HepG2 (cell line): ENCODE measurements at regions not wholly inside any gene's neighbourhood (a gene's known extent, or its start where the extent isn't known, plus 50 kb on each side); places are given as distances from the start of the nearest gene placed in this dataset.

Source experiments
- ATAC-seq: fragments of 200-7000 bp; cut with Tn5 transposase; 3 replicates; pipeline ENCODE4 v1.9.1; 2020; ENCODE audit warnings: mild to moderate bottlenecking, moderate library complexity
- BruUV-seq: library from RNA; stranded (reverse); fragments of 400-500 nt; replicated peaks from 2 replicates; lab custom pipeline; 2021; lab: Mats Ljungman, UMichigan
- CTCF ChIA-PET: fragments of 300-600 bp; formaldehyde crosslinking; extraction: SDS; loops from one replicate; lab custom pipeline; 2021; ENCODE audit warnings: low total read pairs, inconsistent platforms, low intra/inter-chr PET ratio; lab: Yijun Ruan, JAX
- POLR2A ChIA-PET: fragments of 350-600 bp; sonication (Branson Sonifier 250); formaldehyde crosslinking; loops from one replicate; lab custom pipeline; 2020; ENCODE audit warnings: antibody characterized with exemption, inconsistent platforms; lab: Yijun Ruan, JAX
- DNase-seq: peaks from one replicate; pipeline ENCODE4 v3.0.0-alpha.2; 2015; ENCODE audit warnings: low spot score
- FAIRE-seq: peaks from 3 replicates; lab custom pipeline; 2011; peaks lifted over from hg19 to GRCh38; lab: Jason Lieb, UNC
- H2AFZ ChIP-seq: one replicate; pipeline ENCODE4 v1.6.1; 2011; ENCODE audit warnings: low read length, inconsistent platforms
- H3K27ac ChIP-seq: fragments of 300-600 bp; 3 replicates; pipeline ENCODE4 v1.8.0; 2011; ENCODE audit warnings: mixed run types, mild to moderate bottlenecking, mixed read lengths, low read length, inconsistent platforms; ENCODE audit not compliant: insufficient read depth; ENCODE audit errors: extremely low read length
- H3K27me3 ChIP-seq, 2 experiments: fragments of 200-600 bp in 1 of 2; 2 replicates in 1 of 2; 3 replicates in 1 of 2; pipeline versions ENCODE4 v1.6.0 to v1.8.0; 2011; ENCODE audit warnings: low read length in 2 of 2, mild to moderate bottlenecking in 2 of 2, moderate library complexity in 2 of 2, inconsistent platforms in 1 of 2; ENCODE audit not compliant: insufficient read depth in 2 of 2, control insufficient read depth in 1 of 2
- H3K36me3 ChIP-seq, 2 experiments: fragments of 200-600 bp in 1 of 2; replicated peaks in 1 of 2; 2 replicates in 1 of 2; 3 replicates in 1 of 2; pipeline versions ENCODE4 v1.5.1 to v1.8.0; 2011; ENCODE audit warnings: low read length in 2 of 2, inconsistent platforms in 1 of 2; ENCODE audit not compliant: insufficient read depth in 2 of 2, control insufficient read depth in 1 of 2
- H3K4me1 ChIP-seq: 2 replicates; pipeline ENCODE4 v1.5.1; 2012; ENCODE audit warnings: low read length, inconsistent platforms; ENCODE audit not compliant: insufficient read depth
- H3K4me2 ChIP-seq: 2 replicates; pipeline ENCODE4 v1.6.0; 2011; ENCODE audit warnings: low read depth, low read length, inconsistent platforms
- H3K4me3 ChIP-seq, 3 experiments: fragments of 200-600 bp in 1 of 3; sonication (generic), shearing (Covaris generic) in 1 of 3; replicated peaks in 1 of 3; 2 replicates each; pipeline ENCODE4 v1.5.1; 2011 to 2016; ENCODE audit warnings: low read length in 3 of 3, inconsistent platforms in 2 of 3, low read depth in 2 of 3, mild to moderate bottlenecking in 2 of 3, control low read depth in 1 of 3, mixed read lengths in 1 of 3; ENCODE audit not compliant: insufficient read depth in 1 of 3
- H3K79me2 ChIP-seq: one replicate; pipeline ENCODE4 v1.6.1; 2011; ENCODE audit warnings: low read length, inconsistent platforms; ENCODE audit not compliant: insufficient read depth
- H3K9ac ChIP-seq: 2 replicates; pipeline ENCODE4 v1.6.0; 2011; ENCODE audit warnings: mild to moderate bottlenecking, low read depth, low read length, inconsistent platforms; ENCODE audit not compliant: insufficient read depth
- H3K9me3 ChIP-seq: 2 replicates; pipeline ENCODE4 v1.5.1; 2012; ENCODE audit warnings: mild to moderate bottlenecking, low read length
- H4K20me1 ChIP-seq: 2 replicates; pipeline ENCODE4 v1.6.0; 2011; ENCODE audit warnings: inconsistent platforms, mild to moderate bottlenecking, low read length, moderate library complexity; ENCODE audit not compliant: insufficient read depth
- ARNT ChIP-seq: fragments of 450-650 bp; IDR thresholded peaks from 2 replicates; pipeline ENCODE4 v1.6.1; 2017
- NONO ChIP-seq, 2 experiments: fragments of 450-650 bp in 1 of 2; sonication (generic) in 1 of 2; formaldehyde crosslinking in 1 of 2; IDR thresholded peaks in 1 of 2; conservative IDR thresholded peaks in 1 of 2; 2 replicates each; pipeline versions ENCODE4 v1.6.1 to v1.8.0; 2017 to 2022; ENCODE audit warnings: mild to moderate bottlenecking in 1 of 2, missing genetic modification reagents in 1 of 2, moderate library complexity in 1 of 2
- PRMT3 ChIP-seq: sonication (generic); formaldehyde crosslinking; IDR thresholded peaks from 2 replicates; pipeline ENCODE4 v1.8.1; 2022; ENCODE audit warnings: low read depth, mild to moderate bottlenecking, moderate library complexity, missing genetic modification reagents, borderline replicate concordance
- ZFP36L1 ChIP-seq: sonication (generic); formaldehyde crosslinking; IDR thresholded peaks from 2 replicates; pipeline ENCODE4 v1.8.0; 2022; ENCODE audit warnings: mild to moderate bottlenecking, missing genetic modification reagents, moderate library complexity
- WGBS: methylation state at CpG from one replicate; pipeline ENCODE4 v1.1.6; 2017; ENCODE audit warnings: low lambda C conversion rate; 5-methylcytosine and 5-hydroxymethylcytosine counted together
- in situ Hi-C: cut with HindIII; loops from 2 replicates; pipeline ENCODE4 v1.10.0; 2017; ENCODE audit warnings: low pct_unique_long_range_greater_than_20kb; ENCODE audit not compliant: extremely low pct_ligation_motif_present
- intact Hi-C: fragments of 100-400 bp; cut with micrococcal nuclease; formaldehyde crosslinking; loops from one replicate; pipeline ENCODE4 v1.10.0; 2022; ENCODE audit not compliant: unreplicated experiment
- TF ChIP-seq, protein P1 (sequence below): sonication (generic); formaldehyde crosslinking; IDR thresholded peaks from 2 replicates; pipeline ENCODE4 v1.5.0; 2020; ENCODE audit warnings: mild to moderate bottlenecking, missing genetic modification reagents, borderline replicate concordance
- TF ChIP-seq, protein P2 (sequence below): IDR thresholded peaks from 2 replicates; pipeline ENCODE4 v1.6.1; 2016; ENCODE audit warnings: mild to moderate bottlenecking

DNA sequence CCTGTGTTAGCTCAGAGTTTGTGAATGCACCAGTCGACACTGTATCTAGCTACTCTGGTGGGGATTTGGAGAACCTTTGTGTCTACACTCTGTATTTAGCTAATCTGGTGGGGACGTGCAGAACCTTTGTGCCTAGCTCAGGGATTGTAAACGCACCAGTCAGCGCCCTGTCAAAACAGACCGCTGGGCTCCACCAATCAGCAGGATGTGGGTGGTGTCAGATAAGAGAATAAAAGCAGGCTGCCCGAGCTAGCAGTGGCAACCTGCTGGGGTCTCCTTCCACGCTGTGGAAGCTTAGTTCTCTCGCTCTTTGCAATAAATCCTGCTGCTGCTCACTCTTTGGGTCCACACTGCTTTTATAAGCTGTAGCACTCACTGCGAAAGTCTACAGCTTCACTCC, 324.2 kb downstream of the RAD51AP2 start:
- no peak for FAIRE-seq
- intact Hi-C loops: no loop called here
- in situ Hi-C loops: no loop called here
- H3K4me2 ChIP-seq: no peak overlapping the region
- no peaks in the 10 kb centered on the region for H4K20me1 ChIP-seq
- no peaks in the 10 kb centered on the region for H3K79me2 ChIP-seq
- H3K36me3 ChIP-seq: no peaks in the 10 kb centered on the region
- POLR2A ChIA-PET: no interaction called here
- TF ChIP-seq, protein P1, sequence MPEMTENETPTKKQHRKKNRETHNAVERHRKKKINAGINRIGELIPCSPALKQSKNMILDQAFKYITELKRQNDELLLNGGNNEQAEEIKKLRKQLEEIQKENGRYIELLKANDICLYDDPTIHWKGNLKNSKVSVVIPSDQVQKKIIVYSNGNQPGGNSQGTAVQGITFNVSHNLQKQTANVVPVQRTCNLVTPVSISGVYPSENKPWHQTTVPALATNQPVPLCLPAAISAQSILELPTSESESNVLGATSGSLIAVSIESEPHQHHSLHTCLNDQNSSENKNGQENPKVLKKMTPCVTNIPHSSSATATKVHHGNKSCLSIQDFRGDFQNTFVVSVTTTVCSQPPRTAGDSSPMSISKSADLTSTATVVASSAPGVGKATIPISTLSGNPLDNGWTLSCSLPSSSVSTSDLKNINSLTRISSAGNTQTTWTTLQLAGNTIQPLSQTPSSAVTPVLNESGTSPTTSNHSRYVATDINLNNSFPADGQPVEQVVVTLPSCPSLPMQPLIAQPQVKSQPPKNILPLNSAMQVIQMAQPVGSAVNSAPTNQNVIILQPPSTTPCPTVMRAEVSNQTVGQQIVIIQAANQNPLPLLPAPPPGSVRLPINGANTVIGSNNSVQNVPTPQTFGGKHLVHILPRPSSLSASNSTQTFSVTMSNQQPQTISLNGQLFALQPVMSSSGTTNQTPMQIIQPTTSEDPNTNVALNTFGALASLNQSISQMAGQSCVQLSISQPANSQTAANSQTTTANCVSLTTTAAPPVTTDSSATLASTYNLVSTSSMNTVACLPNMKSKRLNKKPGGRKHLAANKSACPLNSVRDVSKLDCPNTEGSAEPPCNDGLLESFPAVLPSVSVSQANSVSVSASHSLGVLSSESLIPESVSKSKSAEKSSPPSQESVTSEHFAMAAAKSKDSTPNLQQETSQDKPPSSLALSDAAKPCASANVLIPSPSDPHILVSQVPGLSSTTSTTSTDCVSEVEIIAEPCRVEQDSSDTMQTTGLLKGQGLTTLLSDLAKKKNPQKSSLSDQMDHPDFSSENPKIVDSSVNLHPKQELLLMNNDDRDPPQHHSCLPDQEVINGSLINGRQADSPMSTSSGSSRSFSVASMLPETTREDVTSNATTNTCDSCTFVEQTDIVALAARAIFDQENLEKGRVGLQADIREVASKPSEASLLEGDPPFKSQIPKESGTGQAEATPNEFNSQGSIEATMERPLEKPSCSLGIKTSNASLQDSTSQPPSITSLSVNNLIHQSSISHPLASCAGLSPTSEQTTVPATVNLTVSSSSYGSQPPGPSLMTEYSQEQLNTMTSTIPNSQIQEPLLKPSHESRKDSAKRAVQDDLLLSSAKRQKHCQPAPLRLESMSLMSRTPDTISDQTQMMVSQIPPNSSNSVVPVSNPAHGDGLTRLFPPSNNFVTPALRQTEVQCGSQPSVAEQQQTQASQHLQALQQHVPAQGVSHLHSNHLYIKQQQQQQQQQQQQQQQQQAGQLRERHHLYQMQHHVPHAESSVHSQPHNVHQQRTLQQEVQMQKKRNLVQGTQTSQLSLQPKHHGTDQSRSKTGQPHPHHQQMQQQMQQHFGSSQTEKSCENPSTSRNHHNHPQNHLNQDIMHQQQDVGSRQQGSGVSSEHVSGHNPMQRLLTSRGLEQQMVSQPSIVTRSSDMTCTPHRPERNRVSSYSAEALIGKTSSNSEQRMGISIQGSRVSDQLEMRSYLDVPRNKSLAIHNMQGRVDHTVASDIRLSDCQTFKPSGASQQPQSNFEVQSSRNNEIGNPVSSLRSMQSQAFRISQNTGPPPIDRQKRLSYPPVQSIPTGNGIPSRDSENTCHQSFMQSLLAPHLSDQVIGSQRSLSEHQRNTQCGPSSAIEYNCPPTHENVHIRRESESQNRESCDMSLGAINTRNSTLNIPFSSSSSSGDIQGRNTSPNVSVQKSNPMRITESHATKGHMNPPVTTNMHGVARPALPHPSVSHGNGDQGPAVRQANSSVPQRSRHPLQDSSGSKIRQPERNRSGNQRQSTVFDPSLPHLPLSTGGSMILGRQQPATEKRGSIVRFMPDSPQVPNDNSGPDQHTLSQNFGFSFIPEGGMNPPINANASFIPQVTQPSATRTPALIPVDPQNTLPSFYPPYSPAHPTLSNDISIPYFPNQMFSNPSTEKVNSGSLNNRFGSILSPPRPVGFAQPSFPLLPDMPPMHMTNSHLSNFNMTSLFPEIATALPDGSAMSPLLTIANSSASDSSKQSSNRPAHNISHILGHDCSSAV (CRISPR knock-in tag): no peak
- no peak for TF ChIP-seq ARNT
- TF ChIP-seq, protein P2, sequence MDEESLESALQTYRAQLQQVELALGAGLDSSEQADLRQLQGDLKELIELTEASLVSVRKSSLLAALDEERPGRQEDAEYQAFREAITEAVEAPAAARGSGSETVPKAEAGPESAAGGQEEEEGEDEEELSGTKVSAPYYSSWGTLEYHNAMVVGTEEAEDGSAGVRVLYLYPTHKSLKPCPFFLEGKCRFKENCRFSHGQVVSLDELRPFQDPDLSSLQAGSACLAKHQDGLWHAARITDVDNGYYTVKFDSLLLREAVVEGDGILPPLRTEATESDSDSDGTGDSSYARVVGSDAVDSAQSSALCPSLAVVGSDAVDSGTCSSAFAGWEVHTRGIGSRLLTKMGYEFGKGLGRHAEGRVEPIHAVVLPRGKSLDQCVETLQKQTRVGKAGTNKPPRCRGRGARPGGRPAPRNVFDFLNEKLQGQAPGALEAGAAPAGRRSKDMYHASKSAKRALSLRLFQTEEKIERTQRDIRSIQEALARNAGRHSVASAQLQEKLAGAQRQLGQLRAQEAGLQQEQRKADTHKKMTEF (CRISPR knock-in tag): no peak
- no peak for TF ChIP-seq ZFP36L1
- no peak for TF ChIP-seq PRMT3
- no peak for TF ChIP-seq NONO (IDR thresholded peaks at IDR 0.05)
- no peak for TF ChIP-seq NONO (CRISPR knock-in tag; conservative IDR thresholded peaks at IDR 0.05)
- TF ChIP-seq, all 625 proteins: peak for 0
- H3K9ac ChIP-seq: no peak overlapping the region
- no peaks in the 10 kb centered on the region for H3K27me3 ChIP-seq
- H3K9me3 ChIP-seq: no peaks in the 10 kb centered on the region
- BruUV-seq: no TSS peak
- H3K4me1 ChIP-seq: no peaks in the 10 kb centered on the region
- 38% methylated on average over 5 of the region's 9 CpGs for WGBS
- CTCF ChIA-PET: no interaction called here
- ATAC-seq (no peak), DNase-seq (no peak)
- no peak overlapping the region for H2AFZ ChIP-seq
- H3K27ac ChIP-seq: no peak overlapping the region
- H3K4me3 ChIP-seq: no peak overlapping the region
